Nephron (organoid): ENCODE measurements at regions not wholly inside any gene's neighbourhood (a gene's known extent, or its start where the extent isn't known, plus 50 kb on each side); places are given as distances from the start of the nearest gene placed in this dataset.

Experiments
- H3K27ac Mint-ChIP-seq, 3 experiments: 2 replicates each; pipeline ENCODE4 v1.8.0; 2020; ENCODE audit warnings: mixed read lengths in 3 of 3, mild to moderate bottlenecking in 2 of 3, moderate library complexity in 1 of 3
- H3K27me3 Mint-ChIP-seq: 2 replicates; pipeline ENCODE4 v1.8.0; 2021; ENCODE audit warnings: low read depth, mild to moderate bottlenecking, moderate library complexity, mixed read lengths
- H3K36me3 Mint-ChIP-seq: 2 replicates; pipeline ENCODE4 v1.8.0; 2020; ENCODE audit warnings: low read depth, mixed read lengths
- H3K4me1 Mint-ChIP-seq: 2 replicates; pipeline ENCODE4 v1.8.0; 2020; ENCODE audit warnings: mixed read lengths
- H3K4me3 Mint-ChIP-seq, 3 experiments: 2 replicates each; pipeline ENCODE4 v1.8.0; 2020; ENCODE audit warnings: mild to moderate bottlenecking in 3 of 3, mixed read lengths in 3 of 3, moderate library complexity in 2 of 3
- H3K9me3 Mint-ChIP-seq: 2 replicates; pipeline ENCODE4 v1.8.0; 2020; ENCODE audit warnings: mixed read lengths
- TF ChIP-seq, protein P1 (sequence below), 3 experiments: fragments of 200-600 bp; sonication (generic); IDR thresholded peaks; one replicate each; pipeline ENCODE4 v1.5.0; 2021; ENCODE audit warnings: antibody characterized with exemption in 3 of 3; ENCODE audit not compliant: unreplicated experiment in 3 of 3

DNA sequence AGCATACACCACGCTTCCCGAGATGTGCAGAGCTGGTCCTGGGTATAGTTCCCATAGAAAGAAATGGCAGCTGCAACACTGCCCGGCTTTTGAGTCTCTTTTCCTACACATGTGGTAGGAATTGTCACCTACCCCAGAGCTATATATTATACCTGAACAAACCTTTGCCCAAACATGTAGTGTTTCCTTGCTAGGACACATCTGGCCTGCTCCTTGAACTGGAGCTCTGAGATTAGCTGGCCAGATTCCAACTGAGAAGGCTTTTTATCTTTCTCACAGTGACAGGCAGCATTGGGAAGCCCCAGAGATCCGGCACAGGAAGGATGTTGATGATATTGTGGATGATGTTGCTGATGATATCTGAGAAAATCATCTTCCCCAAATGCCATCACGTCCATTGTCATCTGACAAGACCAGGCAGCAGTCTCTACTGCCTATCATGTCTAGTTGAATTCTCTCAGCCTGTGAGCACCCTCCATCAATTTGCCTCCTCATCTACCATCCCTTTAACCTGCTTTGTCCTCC lies 115.0 kb upstream of the SMYD2 start:
- Mint-ChIP-seq H3K4me3 (no peak overlapping the region), H3K9me3 (no peaks in the 10 kb centered on the region), H3K27me3 (peaks cover 4% of the 10 kb centered on the region), H3K27ac (no peak overlapping the region), H3K4me1 (no peaks in the 10 kb centered on the region), H3K36me3 (no peaks in the 10 kb centered on the region)
- TF ChIP-seq, protein P1, sequence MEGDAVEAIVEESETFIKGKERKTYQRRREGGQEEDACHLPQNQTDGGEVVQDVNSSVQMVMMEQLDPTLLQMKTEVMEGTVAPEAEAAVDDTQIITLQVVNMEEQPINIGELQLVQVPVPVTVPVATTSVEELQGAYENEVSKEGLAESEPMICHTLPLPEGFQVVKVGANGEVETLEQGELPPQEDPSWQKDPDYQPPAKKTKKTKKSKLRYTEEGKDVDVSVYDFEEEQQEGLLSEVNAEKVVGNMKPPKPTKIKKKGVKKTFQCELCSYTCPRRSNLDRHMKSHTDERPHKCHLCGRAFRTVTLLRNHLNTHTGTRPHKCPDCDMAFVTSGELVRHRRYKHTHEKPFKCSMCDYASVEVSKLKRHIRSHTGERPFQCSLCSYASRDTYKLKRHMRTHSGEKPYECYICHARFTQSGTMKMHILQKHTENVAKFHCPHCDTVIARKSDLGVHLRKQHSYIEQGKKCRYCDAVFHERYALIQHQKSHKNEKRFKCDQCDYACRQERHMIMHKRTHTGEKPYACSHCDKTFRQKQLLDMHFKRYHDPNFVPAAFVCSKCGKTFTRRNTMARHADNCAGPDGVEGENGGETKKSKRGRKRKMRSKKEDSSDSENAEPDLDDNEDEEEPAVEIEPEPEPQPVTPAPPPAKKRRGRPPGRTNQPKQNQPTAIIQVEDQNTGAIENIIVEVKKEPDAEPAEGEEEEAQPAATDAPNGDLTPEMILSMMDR (IDR thresholded peaks at IDR 0.05; ENCODE audit: unreplicated experiment in 3 of 3) = no peak

DNA sequence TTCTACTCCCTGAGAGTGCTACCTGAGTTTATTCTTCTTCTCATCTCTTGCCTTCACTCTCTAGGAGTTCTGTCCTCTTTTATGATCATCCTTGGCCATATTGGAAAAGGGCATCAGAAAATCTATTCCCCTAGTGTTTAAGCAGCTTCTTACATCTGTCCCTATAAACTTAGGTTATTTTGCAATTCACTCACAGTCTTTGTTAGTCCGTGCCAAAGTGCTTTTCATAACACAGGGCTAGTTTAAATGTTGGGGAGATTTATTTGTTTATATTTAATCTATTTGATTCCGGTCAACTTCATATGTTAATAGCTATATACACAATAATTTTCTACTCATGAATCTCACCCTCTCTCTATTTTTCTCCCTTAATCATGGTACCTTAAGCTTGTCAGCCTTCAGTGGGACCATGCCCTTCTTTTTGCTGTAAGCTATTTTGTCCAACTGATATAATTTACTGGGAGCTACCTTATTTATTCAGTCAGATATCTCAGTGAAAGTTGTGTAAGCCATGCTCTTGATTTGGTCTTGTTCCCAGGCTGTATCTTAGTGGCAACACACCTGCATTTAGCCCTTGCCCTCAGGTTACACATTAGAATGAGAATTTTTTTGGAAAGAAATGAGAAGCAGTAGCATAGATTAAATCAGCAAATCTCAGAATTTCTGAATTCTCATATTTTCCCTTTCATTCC lies 106.3 kb upstream of the SMYD2 start:
- Mint-ChIP-seq H3K4me1 (no peaks in the 10 kb centered on the region), H3K4me3 (no peak overlapping the region), H3K36me3 (no peaks in the 10 kb centered on the region), H3K9me3 (no peaks in the 10 kb centered on the region), H3K27ac (no peak overlapping the region), H3K27me3 (peaks cover 9% of the 10 kb centered on the region)
- TF ChIP-seq, protein P1 (IDR thresholded peaks at IDR 0.05; ENCODE audit: unreplicated experiment in 3 of 3) = no peak

DNA sequence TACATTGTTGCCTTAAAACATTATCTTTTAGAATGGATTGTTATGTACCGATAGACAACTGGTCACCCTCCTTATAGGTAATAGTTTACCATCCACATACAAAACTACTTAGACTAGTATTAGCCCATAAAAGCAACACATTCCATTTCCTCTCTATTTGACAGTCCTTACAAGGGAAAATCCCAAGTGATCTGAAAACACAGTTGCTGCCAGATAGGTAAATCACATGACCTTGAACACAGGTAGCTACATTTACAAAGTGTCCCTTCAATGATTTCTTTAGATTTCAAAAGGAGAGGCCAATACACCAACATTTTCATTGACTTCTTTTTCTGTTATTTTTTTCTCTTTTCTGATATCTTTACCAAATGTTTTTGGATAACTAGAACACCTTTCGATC lies 102.9 kb upstream of the SMYD2 start:
- Mint-ChIP-seq H3K36me3 (peaks cover 10% of the 10 kb centered on the region), H3K4me3 (no peak overlapping the region), H3K9me3 (peaks cover 22% of the 10 kb centered on the region), H3K4me1 (no peaks in the 10 kb centered on the region), H3K27me3 (peaks cover 14% of the 10 kb centered on the region), H3K27ac (no peak overlapping the region)
- TF ChIP-seq, protein P1 (IDR thresholded peaks at IDR 0.05; ENCODE audit: unreplicated experiment in 3 of 3) = no peak

DNA sequence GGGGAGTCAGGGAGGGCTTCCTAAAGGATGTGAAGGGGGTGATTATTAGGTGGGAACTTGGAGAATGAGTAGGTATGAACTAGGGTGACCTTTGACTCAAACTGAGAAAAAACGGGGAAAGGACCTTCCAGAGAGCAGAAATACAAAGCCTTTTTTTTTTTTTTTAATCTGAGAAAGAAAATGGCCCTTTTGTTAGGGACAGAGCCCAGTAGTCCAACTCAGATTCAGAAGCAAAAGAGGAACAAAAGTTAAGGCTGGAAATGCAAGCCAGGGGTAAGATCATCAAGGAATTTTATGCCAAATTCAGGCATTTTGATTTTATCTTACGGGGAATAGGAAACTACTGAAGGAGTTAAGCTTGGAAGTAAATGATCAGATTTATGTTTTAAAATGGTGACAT lies 96.0 kb upstream of the SMYD2 start:
- Mint-ChIP-seq H3K27ac (no peak overlapping the region), H3K27me3 (peaks cover 58% of the 10 kb centered on the region), H3K36me3 (peaks cover 15% of the 10 kb centered on the region), H3K4me3 (peak overlapping the region in 1 of 3 experiments; percentile 17), H3K9me3 (peaks cover 27% of the 10 kb centered on the region), H3K4me1 (peaks cover 10% of the 10 kb centered on the region)
- TF ChIP-seq, protein P1 (IDR thresholded peaks at IDR 0.05; ENCODE audit: unreplicated experiment in 3 of 3) = no peak

DNA sequence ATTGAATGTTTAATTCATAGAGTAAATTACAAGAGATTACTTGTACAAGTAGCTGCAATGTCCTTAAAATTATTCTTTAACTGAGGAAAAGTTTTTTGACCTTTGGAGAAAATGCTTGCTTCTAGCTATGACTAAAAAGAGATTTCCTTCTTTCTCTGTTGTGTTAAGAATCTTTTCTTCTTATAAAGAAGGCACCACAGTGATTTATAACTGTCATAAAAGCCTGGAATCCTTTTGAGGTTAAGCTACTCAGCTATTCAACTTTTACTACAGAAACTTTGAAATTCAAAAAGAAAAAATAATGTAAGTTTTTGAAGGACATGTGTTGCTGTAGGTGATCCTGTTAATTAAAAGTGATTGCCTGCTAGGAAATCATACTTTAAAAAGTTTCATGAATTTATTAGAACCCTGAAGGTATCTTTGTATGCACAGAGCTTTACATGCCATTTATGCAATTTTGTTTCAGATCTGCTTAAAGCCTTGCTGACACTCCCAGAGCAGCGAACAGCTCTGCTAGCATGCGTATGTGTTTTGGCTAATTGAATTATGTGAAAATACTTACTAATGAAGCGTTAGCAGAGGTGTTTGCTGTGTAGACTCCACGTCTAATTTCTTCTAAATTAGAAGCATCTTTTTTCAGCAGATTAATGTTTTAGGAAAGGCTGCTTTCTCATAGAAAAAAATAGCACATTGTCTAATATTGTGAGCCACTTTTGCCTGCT lies 94.7 kb upstream of the SMYD2 start:
- peaks cover 64% of the 10 kb centered on the region for H3K27me3 Mint-ChIP-seq
- peaks cover 10% of the 10 kb centered on the region for H3K4me1 Mint-ChIP-seq
- TF ChIP-seq, protein P1 (IDR thresholded peaks at IDR 0.05; ENCODE audit: unreplicated experiment in 3 of 3) = no peak
- H3K9me3 Mint-ChIP-seq = peaks cover 19% of the 10 kb centered on the region
- peak overlapping the region in 1 of 3 experiments; percentile 13 for H3K27ac Mint-ChIP-seq
- peaks cover 15% of the 10 kb centered on the region for H3K36me3 Mint-ChIP-seq
- H3K4me3 Mint-ChIP-seq = no peak overlapping the region
